K562 (cell line): ENCODE measurements at regions not wholly inside any gene's neighbourhood (a gene's known extent, or its start where the extent isn't known, plus 50 kb on each side); places are given as distances from the start of the nearest gene placed in this dataset.

Source experiments
- ATAC-seq: fragments of 200-7000 bp; cut with Tn5 transposase; 3 replicates; pipeline ENCODE4 v1.9.1; 2020; ENCODE audit warnings: moderate library complexity
- BruUV-seq: library from RNA; stranded (reverse); fragments of 400-500 nt; replicated peaks from 2 replicates; lab custom pipeline; 2021; lab: Mats Ljungman, UMichigan
- CTCF ChIA-PET: fragments of 300-600 bp; formaldehyde crosslinking; extraction: SDS; loops from one replicate; lab custom pipeline; 2021; ENCODE audit warnings: low intra/inter-chr PET ratio; lab: Yijun Ruan, JAX
- POLR2A ChIA-PET: fragments of 300-600, 350-650 bp; sonication (Branson Sonifier 250); formaldehyde crosslinking; extraction: SDS; loops from one replicate; lab custom pipeline; 2021; ENCODE audit warnings: antibody characterized with exemption, inconsistent platforms; lab: Yijun Ruan, JAX
- DNase-seq, 4 experiments: peaks; one replicate each; pipeline versions ENCODE4 v3.0.0 to v3.0.0-alpha.2; 2011 to 2018; ENCODE audit warnings: low spot score in 3 of 4, mixed read lengths in 3 of 4; ENCODE audit errors: extremely low read depth in 1 of 4
- FAIRE-seq: peaks from 2 replicates; lab custom pipeline; 2011; peaks lifted over from hg19 to GRCh38; lab: Jason Lieb, UNC
- H2AFZ ChIP-seq: 2 replicates; pipeline ENCODE4 v1.6.0; 2011; ENCODE audit warnings: low read depth, low read length, control low read depth, inconsistent platforms
- H3K27ac ChIP-seq: fragments of 200-600 bp; 3 replicates; pipeline ENCODE4 v1.8.0; 2011; ENCODE audit warnings: low read depth, mild to moderate bottlenecking, control low read depth, inconsistent platforms, low read length, moderate library complexity, mixed read lengths; ENCODE audit errors: extremely low read depth
- H3K27me3 ChIP-seq, 2 experiments: fragments of 300-600 bp in 1 of 2; 2 replicates in 1 of 2; 3 replicates in 1 of 2; pipeline versions ENCODE4 v1.6.0 to v1.8.0; 2011; ENCODE audit warnings: inconsistent platforms in 2 of 2, low read length in 2 of 2, mild to moderate bottlenecking in 1 of 2, mixed read lengths in 1 of 2, moderate library complexity in 1 of 2; ENCODE audit not compliant: control insufficient read depth in 2 of 2, insufficient read depth in 2 of 2
- H3K36me3 ChIP-seq: fragments of 300-600 bp; 3 replicates; pipeline ENCODE4 v1.8.0; 2011; ENCODE audit warnings: mild to moderate bottlenecking, low read length, inconsistent platforms; ENCODE audit not compliant: control insufficient read depth, insufficient read depth
- H3K4me1 ChIP-seq, 2 experiments: fragments of 200-600 bp in 1 of 2; replicated peaks in 1 of 2; 2 replicates in 1 of 2; 3 replicates in 1 of 2; pipeline versions ENCODE4 v1.5.1 to v1.8.0; 2011; ENCODE audit warnings: inconsistent platforms in 2 of 2, low read length in 2 of 2, mild to moderate bottlenecking in 1 of 2, mixed read lengths in 1 of 2, moderate library complexity in 1 of 2; ENCODE audit not compliant: control insufficient read depth in 2 of 2, insufficient read depth in 2 of 2
- H3K4me2 ChIP-seq: 2 replicates; pipeline ENCODE4 v1.6.1; 2011; ENCODE audit warnings: low read length, control low read depth, inconsistent platforms, mixed read lengths; ENCODE audit not compliant: insufficient read depth
- H3K4me3 ChIP-seq: fragments of 200-600 bp; sonication (generic), shearing (Covaris generic); 2 replicates; pipeline ENCODE4 v1.5.1; 2016; ENCODE audit warnings: control low read depth, inconsistent platforms
- H3K79me2 ChIP-seq: fragments of 200-600 bp; 3 replicates; pipeline ENCODE4 v1.8.0; 2011; ENCODE audit warnings: low read length, inconsistent platforms; ENCODE audit not compliant: control insufficient read depth, insufficient read depth
- H3K9ac ChIP-seq, 2 experiments: 2 replicates each; pipeline versions ENCODE4 v1.6.0 to v1.6.1; 2011; ENCODE audit warnings: low read depth in 2 of 2, low read length in 2 of 2, control low read depth in 1 of 2, inconsistent platforms in 1 of 2, mild to moderate bottlenecking in 1 of 2, mixed read lengths in 1 of 2; ENCODE audit not compliant: insufficient read depth in 1 of 2
- H3K9me1 ChIP-seq: one replicate; pipeline ENCODE4 v1.6.0; 2011; ENCODE audit warnings: inconsistent platforms, mild to moderate bottlenecking, low read length, moderate library complexity; ENCODE audit not compliant: control insufficient read depth, insufficient read depth
- H3K9me3 ChIP-seq: replicated peaks from 2 replicates; pipeline ENCODE4 v1.5.1; 2011; ENCODE audit warnings: low read depth, low read length, inconsistent platforms; ENCODE audit not compliant: control insufficient read depth, insufficient read depth
- H4K20me1 ChIP-seq: replicated peaks from 2 replicates; pipeline ENCODE4 v1.6.1; 2011; ENCODE audit warnings: low read length, inconsistent platforms, mixed read lengths; ENCODE audit not compliant: control insufficient read depth, insufficient read depth
- DIDO1 ChIP-seq: fragments of 450-650 bp; IDR thresholded peaks from 2 replicates; pipeline ENCODE4 v1.6.1; 2016; ENCODE audit warnings: low read depth, missing biosample characterization, missing genetic modification characterization
- EGR1 ChIP-seq: fragments of 450-650 bp; conservative IDR thresholded peaks from 2 replicates; pipeline ENCODE4 v1.6.1; 2017; ENCODE audit warnings: mild to moderate bottlenecking
- EHMT2 ChIP-seq: fragments of 450-650 bp; IDR thresholded peaks from 2 replicates; pipeline ENCODE4 v1.6.1; 2018; ENCODE audit warnings: antibody characterized with exemption
- FOXK2 ChIP-seq, 2 experiments: fragments of 450-650 bp; IDR thresholded peaks in 1 of 2; conservative IDR thresholded peaks in 1 of 2; 2 replicates each; pipeline ENCODE4 v1.6.1; 2016; ENCODE audit warnings: low read depth in 2 of 2, mild to moderate bottlenecking in 1 of 2
- MECOM ChIP-seq: fragments of 250-450 bp; sonication (Bioruptor Pico); IDR thresholded peaks from 2 replicates; pipeline ENCODE4 v1.8.0; 2022; ENCODE audit warnings: inconsistent platforms
- MEIS2 ChIP-seq: fragments of 450-650 bp; IDR thresholded peaks from 2 replicates; pipeline ENCODE4 v1.6.1; 2014; ENCODE audit warnings: mild to moderate bottlenecking; ENCODE audit not compliant: partially characterized antibody
- MGA ChIP-seq: fragments of 450-650 bp; IDR thresholded peaks from 2 replicates; pipeline ENCODE4 v1.6.1; 2016; ENCODE audit warnings: mild to moderate bottlenecking, moderate library complexity
- RAD51 ChIP-seq: fragments of 450-650 bp; IDR thresholded peaks from 2 replicates; pipeline ENCODE4 v1.7.1; 2016; ENCODE audit warnings: low read depth, mild to moderate bottlenecking, borderline replicate concordance
- SP1 ChIP-seq: sonication (generic); formaldehyde crosslinking; IDR thresholded peaks from 2 replicates; pipeline ENCODE4 v1.8.1; 2022; ENCODE audit warnings: mild to moderate bottlenecking, missing genetic modification reagents
- USF2 ChIP-seq: sonication (generic); formaldehyde crosslinking; IDR thresholded peaks from 2 replicates; pipeline ENCODE4 v1.5.0; 2020; ENCODE audit warnings: missing genetic modification reagents
- ZNF217 ChIP-seq: sonication (generic); formaldehyde crosslinking; IDR thresholded peaks from 2 replicates; pipeline ENCODE4 v1.8.0; 2022; ENCODE audit warnings: mild to moderate bottlenecking, missing genetic modification reagents
- WGBS: fragments of 100-300 bp; shearing (Covaris generic); methylation state at CpG from one replicate; pipeline ENCODE4 v1.1.6; 2016; ENCODE audit warnings: low coverage, mixed read lengths; ENCODE audit not compliant: insufficient coverage; ENCODE audit errors: missing lambda C conversion rate; 5-methylcytosine and 5-hydroxymethylcytosine counted together
- in situ Hi-C: fragments of 300-500 bp; cut with MboI; formaldehyde crosslinking; loops from 4 replicates; pipeline ENCODE4 v1.15.0; 2018; ENCODE audit warnings: inconsistent platforms, mixed read lengths
- intact Hi-C: fragments of 100-400 bp; cut with micrococcal nuclease; formaldehyde crosslinking; loops from 2 replicates; pipeline ENCODE4 v1.14.2; 2022

- DNase-seq: peak in 2 of 4 experiments; percentile 22 to 43
- BruUV-seq: TSS peak; percentile 52
- peak in 1 of 2 experiments; percentile 43; a peak in 1 of 4 replicates for TF ChIP-seq FOXK2 (conservative IDR thresholded peaks at IDR 0.05 in 1 of 2, IDR thresholded peaks at IDR 0.05 in 1 of 2; ENCODE audit: low read depth in 2 of 2)
- TF ChIP-seq ZNF217 (CRISPR knock-in tag): no peak
- TF ChIP-seq EGR1: 0 out of 2 replicates have a peak, but pooled peaks have one; percentile 15
- no peak for TF ChIP-seq SP1 (CRISPR knock-in tag)
- 0 out of 2 replicates have a peak, but pooled peaks have one; percentile 14 for TF ChIP-seq MECOM (CRISPR knock-in tag)
- TF ChIP-seq MGA: peak; percentile 48
- TF ChIP-seq USF2: peak; percentile 82
- TF ChIP-seq EHMT2: 0 out of 2 replicates have a peak, but pooled peaks have one; percentile 17
- TF ChIP-seq RAD51: peak; percentile 99
- TF ChIP-seq MEIS2: peak; percentile 89
- TF ChIP-seq DIDO1: peak; percentile 38; the same call in 1 of the 2 replicates
These were observed 52.9 kb upstream of the PTPDC1 start for GRCh38 chr9:94031380-94031779.

More at GRCh38 chr9:94031380-94031779, 52.9 kb upstream of the PTPDC1 start:
- H3K4me2 ChIP-seq: peak overlapping the region; percentile 90
- H3K27me3 ChIP-seq: no peaks in the 10 kb centered on the region
- H3K27ac ChIP-seq: 0 out of 3 replicates have a peak overlapping the region, but pooled peaks have one; percentile 78
- 6% methylated on average over 8 of the region's 8 CpGs for WGBS
- H3K36me3 ChIP-seq: no peaks in the 10 kb centered on the region; the same call in 2 of the 3 replicates
- H3K4me1 ChIP-seq: peaks cover 8 to 12% of the 10 kb centered on the region in 2 experiments; a peak in 4 of 5 replicates
- intact Hi-C loops (no loop called here), in situ Hi-C loops (no loop called here)
- POLR2A ChIA-PET: interaction anchor here (1.0 to 1.5 kb wide), 2 partner anchors 9 to 180 kb away, joined by 4 to 5 read pairs; no protein-coding TSS in a partner anchor
- no peaks in the 10 kb centered on the region for H3K9me3 ChIP-seq
- peak overlapping the region; percentile 78 to 95; a peak in 3 of 4 replicates for H3K9ac ChIP-seq
- H2AFZ ChIP-seq: peak overlapping the region; percentile 95
- H3K9me1 ChIP-seq: no peaks in the 10 kb centered on the region
- ATAC-seq (no peak), FAIRE-seq (peak; percentile 77)
- CTCF ChIA-PET: no interaction called here
- no peaks in the 10 kb centered on the region for H4K20me1 ChIP-seq
- H3K79me2 ChIP-seq: peaks cover 16% of the 10 kb centered on the region; the same call in 2 of the 3 replicates
- peak overlapping the region; percentile 57 for H3K4me3 ChIP-seq
